ENCODE measurements at regions not wholly inside any gene's neighbourhood (a gene's known extent, or its start where the extent isn't known, plus 50 kb on each side); places are given as distances from the start of the nearest gene placed in this dataset.
"Not testable (repeated sequence)": the region's sequence is repeated elsewhere in the genome, so short reads cannot be mapped to it uniquely, and the experiment has no call there.

GRCh38 chr4:57374866-57375595, 264.8 kb upstream of the IGFBP7 start:
- no peak for DNase-seq

DNA sequence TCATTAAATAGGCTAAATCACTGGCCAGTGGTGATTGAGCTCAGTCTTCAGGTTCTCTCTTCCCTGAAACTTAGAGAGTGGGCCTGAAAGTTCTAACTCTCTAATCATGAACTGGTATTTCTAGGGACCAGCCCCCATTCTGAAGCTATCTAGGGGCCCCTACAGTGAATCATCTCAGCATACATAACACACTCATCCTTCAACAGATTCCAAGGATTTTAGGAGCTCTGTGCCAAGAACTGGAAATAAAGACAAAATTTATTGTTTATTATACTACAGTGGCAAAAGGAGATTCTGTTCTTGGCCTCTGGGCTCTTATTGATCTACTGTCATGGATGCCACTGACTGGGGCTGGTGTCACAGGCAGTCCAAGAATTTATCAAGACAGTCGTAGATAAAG, 263.8 kb upstream of the IGFBP7 start:
- no peak for DNase-seq

GRCh38 chr4:57371671-57372070, 261.5 kb upstream of the IGFBP7 start:
- no peak for DNase-seq

- no peak for DNase-seq
Observed at GRCh38 chr4:57370691-57371090, 260.5 kb upstream of the IGFBP7 start.

GRCh38 chr4:57369446-57369845, 259.3 kb upstream of the IGFBP7 start:
- no peak for DNase-seq

- DNase-seq: no peak
Observed at GRCh38 chr4:57364255-57364654, 254.1 kb upstream of the IGFBP7 start.

DNA sequence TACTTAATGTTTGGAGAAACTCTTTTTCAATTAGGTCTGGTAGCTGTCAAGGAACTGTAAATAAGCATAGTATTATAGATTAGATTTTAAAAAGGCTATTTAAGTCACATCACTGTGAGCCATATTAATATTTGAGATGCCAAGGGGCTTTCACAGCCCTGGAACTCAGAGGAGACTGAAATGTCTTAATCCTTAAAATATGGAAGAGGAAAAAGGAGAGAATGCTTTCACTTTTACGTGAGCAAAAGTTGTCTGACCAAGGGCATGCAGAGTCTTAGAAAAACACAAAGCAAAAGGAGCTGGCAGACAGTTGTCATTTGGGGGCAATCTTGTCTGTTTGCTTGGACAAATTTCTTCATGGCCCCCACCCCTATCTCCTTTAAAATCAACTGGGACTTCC, 253.2 kb upstream of the IGFBP7 start:
- no peak for DNase-seq

DNA sequence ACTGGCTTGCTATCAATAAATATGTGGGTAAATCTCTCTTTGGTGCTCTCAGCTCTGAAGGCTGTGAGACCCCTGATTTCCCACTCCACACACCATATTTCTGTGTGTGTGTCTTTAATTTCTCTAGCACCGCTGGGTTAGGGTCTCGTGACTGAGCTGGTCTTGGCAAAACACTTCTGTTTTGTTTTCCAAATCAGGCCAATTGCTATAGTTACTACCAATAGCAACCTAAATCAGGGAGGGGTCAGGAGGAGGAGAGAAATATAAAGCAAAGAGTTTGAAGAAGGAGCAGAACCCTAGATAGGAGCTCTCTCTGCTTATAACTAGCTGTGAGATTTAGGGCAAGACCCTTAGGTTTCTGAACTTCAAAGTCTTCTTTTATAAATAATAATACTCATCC, 250.5 kb upstream of the IGFBP7 start:
- DNase-seq: no peak

- no peak for DNase-seq
Observed at GRCh38 chr4:57355101-57355665, 245.0 kb upstream of the IGFBP7 start.

DNA sequence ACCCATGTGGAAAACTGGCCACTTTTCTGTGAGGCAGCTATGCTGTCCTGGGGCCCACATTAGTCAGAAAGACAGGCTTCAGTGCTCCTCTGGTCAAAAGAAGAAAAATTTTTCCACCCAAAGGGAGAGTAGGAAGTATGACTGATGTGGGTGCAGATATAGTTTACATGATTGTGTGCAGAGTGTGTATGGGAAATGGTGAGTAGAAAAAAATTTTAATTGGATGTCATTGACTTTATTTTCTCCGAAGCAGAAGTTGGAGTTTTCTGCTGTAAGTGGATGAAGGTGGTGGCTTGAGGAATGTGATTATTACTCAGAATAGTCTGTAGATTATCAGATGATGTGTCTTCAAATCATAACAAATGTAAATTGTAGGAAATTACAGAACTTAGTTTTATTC, 241.5 kb upstream of the IGFBP7 start:
- DNase-seq: no peak

DNA sequence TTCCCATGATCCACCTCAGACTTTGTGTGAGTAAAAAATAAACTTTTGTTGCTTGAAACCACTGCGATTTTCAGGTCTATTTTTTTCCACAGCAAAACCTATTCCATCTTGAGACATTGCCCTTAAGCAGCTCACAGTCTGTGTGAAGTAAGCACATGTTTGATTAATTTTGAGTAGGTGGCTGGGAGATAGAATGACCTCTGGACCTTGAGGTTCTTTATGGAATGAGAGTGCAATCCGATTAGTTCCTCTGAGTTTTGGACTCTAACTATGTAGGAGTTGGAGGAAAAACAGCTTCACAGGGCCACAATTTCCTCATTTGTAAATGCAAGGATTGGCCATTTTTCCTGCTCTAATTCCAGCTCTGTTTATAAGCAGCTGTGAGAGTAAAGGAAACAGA, 234.1 kb upstream of the IGFBP7 start:
- DNase-seq: no peak

DNA sequence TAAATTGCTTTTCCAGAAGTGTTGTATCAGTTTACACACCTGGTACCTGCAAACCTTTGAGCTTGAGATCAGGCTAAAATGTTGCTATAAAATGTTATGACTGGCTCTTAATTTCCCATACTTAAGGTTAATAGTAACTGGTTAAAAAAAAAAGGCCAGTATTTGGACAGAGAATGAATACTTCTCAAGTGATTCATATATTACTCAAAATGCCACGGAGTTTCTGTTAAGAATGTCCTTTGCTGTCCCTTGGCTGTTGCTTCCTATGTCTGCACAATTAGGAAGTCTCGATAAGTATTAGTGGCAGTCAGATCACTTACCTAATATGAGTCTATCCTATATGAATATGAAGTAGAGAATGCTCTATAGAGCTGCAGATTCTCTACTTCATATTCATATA, 232.2 kb upstream of the IGFBP7 start:
- no peak for DNase-seq

DNA sequence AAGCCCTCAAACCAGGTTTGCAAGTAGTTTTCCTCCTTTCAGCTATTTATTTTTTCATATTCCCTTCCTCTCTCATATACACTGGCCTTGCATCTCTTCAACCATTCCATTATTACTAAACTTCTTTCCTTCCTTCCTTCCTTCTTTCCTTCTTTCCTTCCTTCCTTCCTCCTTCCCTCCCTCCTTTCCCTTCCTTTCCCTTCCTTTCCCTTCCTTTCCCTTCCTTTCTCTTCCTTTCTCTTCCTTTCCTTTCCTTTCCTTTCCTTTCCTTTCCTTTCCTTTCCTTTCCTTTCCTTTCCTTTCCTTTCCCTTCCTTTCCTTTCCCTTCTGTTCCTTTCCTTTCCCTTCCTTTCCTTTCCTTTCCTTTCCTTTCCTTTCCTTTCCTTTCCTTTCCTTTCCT, 228.7 kb upstream of the IGFBP7 start:
- not testable (repeated sequence) for DNase-seq

DNA sequence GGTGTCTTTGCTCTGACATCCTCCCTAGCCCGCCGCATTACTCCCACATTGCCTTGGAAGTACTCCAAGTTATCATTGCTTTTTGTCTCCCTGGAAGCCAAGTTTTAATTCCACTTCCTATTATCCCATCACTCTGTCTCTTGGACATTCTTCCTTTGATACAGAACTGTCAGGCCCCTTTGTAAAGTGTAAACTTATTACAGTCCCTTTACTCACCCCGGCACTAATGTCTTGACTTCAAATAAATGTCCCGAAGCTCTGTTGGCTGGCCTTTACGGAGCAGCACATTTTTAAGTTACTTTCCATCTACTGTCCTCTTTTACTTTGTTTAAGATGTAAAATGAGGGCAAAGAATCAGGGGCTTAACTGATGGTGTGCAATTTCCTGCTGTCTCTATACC, 223.5 kb upstream of the IGFBP7 start:
- DNase-seq: no peak

GRCh38 chr4:57331959-57332358, 221.8 kb upstream of the IGFBP7 start:
- DNase-seq: no peak

- DNase-seq: no peak
Observed at GRCh38 chr4:57329279-57329678, 219.1 kb upstream of the IGFBP7 start.

- no peak for DNase-seq
Observed at GRCh38 chr4:57324673-57325307, 214.6 kb upstream of the IGFBP7 start.

- no peak for DNase-seq
Observed at GRCh38 chr4:57320849-57321248, 210.7 kb upstream of the IGFBP7 start.

DNA sequence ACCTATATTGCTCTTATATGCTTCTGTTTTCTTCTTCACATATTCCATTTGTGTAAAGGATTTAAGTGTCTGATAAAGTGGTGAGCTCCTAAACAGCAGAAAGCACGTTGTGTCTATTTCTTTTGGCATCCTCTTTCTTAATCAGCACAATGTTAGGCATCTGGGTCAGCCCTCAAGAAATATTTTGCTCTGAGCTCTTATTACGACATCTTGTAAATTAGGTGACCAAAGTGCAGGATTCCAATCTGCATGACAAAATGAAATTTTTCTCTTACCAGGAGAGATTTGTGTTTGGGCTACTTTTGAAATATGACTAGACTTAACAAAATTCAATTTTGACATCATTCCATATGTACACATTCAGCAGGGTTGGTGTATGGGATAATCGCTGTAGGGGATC, 210.0 kb upstream of the IGFBP7 start:
- no peak for DNase-seq

- no peak for DNase-seq
Observed at GRCh38 chr4:57318703-57319102, 208.5 kb upstream of the IGFBP7 start.

GRCh38 chr4:57314636-57315035, 204.5 kb upstream of the IGFBP7 start:
- DNase-seq: no peak

DNA sequence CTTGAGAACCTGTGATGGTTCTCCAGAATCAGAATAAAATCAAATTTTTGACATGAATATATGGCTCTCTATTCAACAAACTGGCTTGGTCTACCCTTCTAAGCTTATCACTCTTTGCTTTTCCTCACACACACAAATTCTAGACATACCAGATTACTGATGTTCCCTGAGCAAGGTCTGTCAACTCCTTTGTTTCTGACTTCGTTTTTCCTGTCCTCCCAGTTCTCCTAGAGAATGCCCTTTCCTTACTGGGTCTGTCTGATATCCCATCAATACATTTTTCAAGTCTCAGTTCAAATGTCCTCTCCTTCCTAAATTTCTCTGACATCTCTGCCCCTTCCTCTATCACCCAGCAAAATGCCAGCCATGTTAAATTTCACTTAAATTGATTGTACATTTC, 202.1 kb upstream of the IGFBP7 start:
- no peak for DNase-seq

- DNase-seq: no peak
Observed at GRCh38 chr4:57309658-57310057, 199.5 kb upstream of the IGFBP7 start.

- DNase-seq: no peak
Observed at GRCh38 chr4:57308301-57308700, 198.1 kb upstream of the IGFBP7 start.

GRCh38 chr4:57305836-57306235, 195.7 kb upstream of the IGFBP7 start:
- DNase-seq: no peak
